Activated CD4-positive, alpha-beta T cell treated with anti-CD3 and anti-CD28 coated beads, Interleukin-2, amount 50 U/mL, for 4 hours (primary cell): ENCODE measurements at regions not wholly inside any gene's neighbourhood (a gene's known extent, or its start where the extent isn't known, plus 50 kb on each side); places are given as distances from the start of the nearest gene placed in this dataset.
A peak's percentile ranks its signal among the peaks of the same experiment; 100 is the strongest.

Experiments
- DNase-seq, 2 experiments: peaks; one replicate each; pipeline ENCODE4 v3.0.0-alpha.2; 2020

DNA sequence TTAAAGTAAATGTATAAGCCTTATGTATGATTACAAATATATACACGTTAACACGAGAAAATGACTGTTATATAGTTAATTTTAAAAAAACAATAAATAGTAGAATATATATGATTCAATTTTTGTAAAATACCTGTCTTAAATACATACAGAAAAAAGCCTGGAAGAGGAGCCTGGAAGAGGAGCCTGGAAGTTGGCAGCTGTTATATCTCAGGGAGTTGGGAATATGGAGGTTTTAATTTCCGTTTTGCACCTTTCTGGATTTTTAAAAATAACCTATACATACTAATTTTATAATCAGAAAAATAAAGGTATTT, 111.6 kb downstream of the WT1 start:
- DNase-seq, result no peak

DNA sequence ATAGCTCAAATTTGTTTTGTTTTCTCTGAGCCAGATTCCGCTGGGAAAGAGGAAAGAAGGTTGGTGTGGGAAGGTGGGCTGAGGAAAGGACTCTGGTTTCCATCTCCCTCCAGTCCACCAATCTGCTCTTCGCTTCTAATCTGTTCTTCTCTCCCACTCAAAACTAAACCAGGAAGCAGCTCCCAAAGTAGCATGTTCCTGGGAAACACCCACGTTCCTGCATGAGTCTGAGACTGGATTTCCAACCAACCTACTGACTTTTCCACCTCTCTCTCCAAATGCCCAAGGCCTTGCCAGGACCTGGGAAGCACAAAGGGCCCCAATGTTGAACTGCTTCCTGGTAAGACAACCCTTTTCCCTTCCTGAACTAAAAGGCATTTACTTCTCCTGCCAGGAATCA, 110.2 kb downstream of the WT1 start:
- DNase-seq, result no peak

DNA sequence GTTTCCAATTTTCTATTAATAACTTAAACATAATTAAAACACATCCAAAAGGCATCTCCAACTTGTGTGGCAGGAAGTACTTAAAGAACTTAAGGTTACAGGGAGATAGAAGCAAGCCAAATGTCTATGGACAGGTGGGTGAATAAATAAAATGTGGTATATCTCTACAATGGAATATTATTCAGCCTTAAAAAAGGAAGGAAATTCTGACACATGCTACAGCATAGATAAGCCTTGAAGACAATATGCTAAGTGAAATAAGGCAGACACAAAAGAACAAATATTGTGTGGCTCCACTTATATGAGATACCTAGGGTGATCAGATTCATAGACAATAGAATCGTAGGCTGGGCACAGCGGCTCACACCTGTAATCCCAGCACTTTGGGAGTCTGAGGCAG, 109.6 kb downstream of the WT1 start:
- no peak for DNase-seq

DNA sequence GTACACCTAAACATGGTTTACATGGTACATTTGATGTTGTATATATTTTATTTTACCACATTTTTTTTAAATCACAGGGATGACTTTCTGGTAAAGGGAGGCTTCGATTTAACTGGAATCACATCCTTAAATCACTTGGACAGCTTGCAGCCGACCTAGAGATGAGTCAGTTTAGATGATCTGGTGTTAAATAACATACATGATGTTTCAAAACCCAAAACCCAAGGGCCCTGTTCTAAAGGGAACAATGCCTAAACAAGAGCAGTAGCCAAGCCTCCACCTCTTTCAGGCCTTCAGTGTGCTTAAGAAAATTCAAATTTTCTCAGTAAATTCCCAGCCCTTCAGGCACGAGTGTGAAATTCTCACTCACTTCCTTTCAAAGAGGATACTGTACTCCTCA, 108.8 kb downstream of the WT1 start:
- no peak for DNase-seq

DNA sequence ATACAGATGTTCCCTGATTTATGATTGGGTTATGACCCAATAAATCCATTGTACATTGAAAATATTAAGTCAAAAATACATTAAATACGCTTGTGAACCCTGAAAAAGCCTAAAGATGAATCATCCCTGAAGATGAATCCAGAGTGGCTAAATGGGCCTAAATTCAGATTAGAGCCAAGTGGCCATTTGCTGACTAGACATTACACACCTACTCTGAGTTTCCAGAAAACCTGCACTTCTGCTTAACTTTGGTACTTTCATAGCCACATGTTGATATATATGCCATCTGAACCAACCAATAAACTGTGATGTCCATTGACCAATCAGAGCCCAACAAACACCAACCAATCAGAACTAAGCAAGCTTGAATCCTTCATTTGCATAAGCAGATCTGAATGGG, 106.9 kb downstream of the WT1 start:
- no peak for DNase-seq

DNA sequence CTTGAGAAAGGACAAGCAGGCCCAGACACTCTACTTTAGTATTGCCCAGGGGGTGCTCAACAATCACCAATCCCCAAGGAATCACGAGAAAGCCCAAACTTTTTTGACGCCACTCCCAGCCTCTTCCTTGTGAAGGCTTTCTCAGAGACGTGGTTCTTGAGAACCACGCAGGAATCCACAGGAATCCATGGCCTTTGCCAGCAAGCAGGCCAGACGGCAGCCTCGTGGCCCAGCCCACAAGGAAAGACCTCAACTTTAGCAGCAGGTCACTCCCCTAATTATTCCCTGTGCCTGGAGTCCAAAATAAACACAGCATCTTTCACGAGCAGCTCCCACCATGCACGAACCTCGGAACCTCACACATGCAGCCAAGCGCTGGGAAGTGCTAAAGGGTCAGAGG, 104.2 kb downstream of the WT1 start:
- DNase-seq, result no peak

DNA sequence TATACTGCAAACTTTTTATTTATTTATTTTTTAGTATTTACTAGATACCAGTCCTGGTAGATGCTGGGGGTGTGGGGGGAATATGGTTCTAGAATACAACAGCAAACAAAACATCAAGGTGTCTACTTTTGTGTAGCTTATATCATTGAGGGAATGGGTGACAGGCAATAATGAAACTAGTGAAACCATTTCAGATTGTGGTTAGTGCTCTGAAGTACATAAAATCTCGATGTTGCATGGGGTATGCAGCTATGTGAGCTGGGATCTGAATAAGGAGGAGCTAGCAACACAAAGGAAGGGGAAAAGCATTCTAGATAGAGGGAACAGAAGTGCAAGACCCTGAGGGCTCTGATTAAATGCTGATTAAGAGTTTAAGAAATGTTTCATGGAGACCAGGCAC, 103.5 kb downstream of the WT1 start:
- no peak for DNase-seq

DNA sequence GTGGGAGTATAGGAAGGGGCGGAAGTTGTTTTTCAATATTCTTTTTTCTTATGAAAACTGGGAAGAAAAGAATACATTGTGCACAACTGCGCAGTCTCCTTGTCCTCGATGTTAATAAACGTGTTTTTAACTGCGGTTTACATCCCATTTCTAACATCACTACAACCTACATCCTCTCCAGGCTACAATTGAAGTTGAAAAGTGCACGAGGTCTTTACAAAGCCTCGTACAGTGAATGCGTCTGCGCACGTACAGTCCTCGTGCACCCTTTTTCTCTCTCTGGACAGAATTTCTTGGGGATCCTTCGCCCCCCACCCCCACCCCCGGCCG, 102.4 kb downstream of the WT1 start:
- no peak for DNase-seq

DNA sequence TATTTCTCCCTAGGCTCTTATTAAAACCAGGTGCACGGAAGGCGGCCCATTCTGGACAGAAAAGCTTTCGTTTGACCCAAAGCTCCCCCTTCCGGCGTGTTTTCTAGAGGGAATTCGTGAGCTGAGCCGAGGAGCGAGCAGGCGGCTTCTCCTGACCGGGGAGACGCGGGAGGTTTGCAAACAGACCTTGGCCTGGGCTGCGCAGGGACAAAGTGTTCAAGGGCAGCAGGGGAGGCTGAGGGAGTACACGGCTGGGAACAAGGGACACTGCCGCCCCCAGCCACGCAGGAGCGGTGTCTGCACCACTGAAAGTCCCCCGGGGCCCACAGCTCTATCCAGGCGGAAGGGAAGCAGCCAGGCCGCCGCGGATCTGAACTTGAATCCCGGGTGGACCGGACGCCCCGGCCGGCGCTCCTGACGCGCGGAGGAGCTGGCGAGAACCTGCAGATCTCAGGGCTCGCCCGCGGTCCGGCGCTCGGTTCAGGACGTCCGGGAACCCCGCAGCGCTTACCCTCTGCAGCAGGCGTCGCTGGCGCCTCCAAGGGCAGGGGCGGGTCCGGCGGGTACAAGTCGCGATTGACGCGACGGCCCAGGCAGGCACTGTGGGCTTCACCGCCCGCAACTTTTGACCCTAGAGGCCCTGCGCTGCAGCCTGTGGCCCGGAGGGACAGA, 101.9 kb downstream of the WT1 start:
- DNase-seq, result peak in 1 of 2 experiments; percentile 7

DNA sequence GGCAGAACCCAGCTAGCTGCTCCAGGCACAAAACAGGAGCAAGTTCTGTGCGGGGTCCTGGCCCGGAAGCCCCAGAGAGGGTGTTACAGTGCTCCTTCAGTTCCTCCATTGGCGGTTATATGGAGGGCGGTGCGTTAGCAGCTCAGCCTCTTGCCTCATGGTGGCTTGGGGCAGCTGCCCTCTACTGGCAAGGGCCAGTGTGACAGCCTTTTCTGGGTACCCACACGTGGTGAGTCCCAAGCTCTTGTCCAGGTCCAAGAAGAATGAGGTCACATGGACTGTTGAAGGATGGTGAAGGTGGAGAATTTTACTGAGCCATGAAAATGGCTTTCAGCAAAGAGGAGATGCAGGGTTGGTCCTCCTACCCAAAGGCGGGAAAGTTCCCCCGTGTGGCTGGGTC, 100.5 kb downstream of the WT1 start:
- DNase-seq, result no peak
